ENCODE measurements at regions not wholly inside any gene's neighbourhood (a gene's known extent, or its start where the extent isn't known, plus 50 kb on each side); places are given as distances from the start of the nearest gene placed in this dataset.
"Not testable (repeated sequence)": the region's sequence is repeated elsewhere in the genome, so short reads cannot be mapped to it uniquely, and the experiment has no call there.

- H3K27ac ChIP-seq (ENCODE audit: low read depth in 1 of 2, low read length in 2 of 2); H3K4me1 Mint-ChIP-seq; H2AFZ ChIP-seq (ENCODE audit: insufficient read depth, low read depth, low read length, poor library complexity, severe bottlenecking); intact Hi-C loops (cut with micrococcal nuclease); H3K4me1 ChIP-seq (ENCODE audit: control insufficient read depth in 1 of 2, insufficient read depth in 2 of 2, low read length in 2 of 2); H3K27ac Mint-ChIP-seq; H3K4me3 Mint-ChIP-seq; H3K79me2 ChIP-seq (ENCODE audit: insufficient read depth, low read length); H3K4me2 ChIP-seq (replicated peaks; ENCODE audit: extremely low read depth, low read length, poor library complexity, severe bottlenecking); H3K27me3 Mint-ChIP-seq (ENCODE audit: low read depth in 3 of 3); H3K9ac ChIP-seq (ENCODE audit: insufficient read depth, low read length, poor library complexity, severe bottlenecking); H3K4me3 ChIP-seq (replicated peaks in 1 of 3; ENCODE audit: low read depth in 2 of 3, low read length in 3 of 3); H3K36me3 Mint-ChIP-seq; H4K20me1 ChIP-seq (ENCODE audit: insufficient read depth, low read length); H3K36me3 ChIP-seq (replicated peaks in 1 of 2; ENCODE audit: control insufficient read depth in 1 of 2, insufficient read depth in 2 of 2, low read length in 2 of 2); DNase-seq; H3K27me3 ChIP-seq (ENCODE audit: control insufficient read depth in 2 of 2, insufficient read depth in 2 of 2, low read length in 2 of 2): not testable (repeated sequence)
- H3K9me3 ChIP-seq (replicated peaks in 1 of 2; ENCODE audit: control insufficient read depth in 1 of 2, insufficient read depth in 1 of 2, low read length in 2 of 2): peaks cover 0 to 11% of the 10 kb centered on the region in 2 donors
- peaks cover 4 to 13% (median 11%) of the 10 kb centered on the region in 7 donors for H3K9me3 Mint-ChIP-seq
- WGBS (ENCODE audit: insufficient coverage): no CpG with 5 or more reads among the region's 21 CpGs
Observed at GRCh38 chr7:153747969-153748368, 304.2 kb upstream of the DPP6 start.

DNA sequence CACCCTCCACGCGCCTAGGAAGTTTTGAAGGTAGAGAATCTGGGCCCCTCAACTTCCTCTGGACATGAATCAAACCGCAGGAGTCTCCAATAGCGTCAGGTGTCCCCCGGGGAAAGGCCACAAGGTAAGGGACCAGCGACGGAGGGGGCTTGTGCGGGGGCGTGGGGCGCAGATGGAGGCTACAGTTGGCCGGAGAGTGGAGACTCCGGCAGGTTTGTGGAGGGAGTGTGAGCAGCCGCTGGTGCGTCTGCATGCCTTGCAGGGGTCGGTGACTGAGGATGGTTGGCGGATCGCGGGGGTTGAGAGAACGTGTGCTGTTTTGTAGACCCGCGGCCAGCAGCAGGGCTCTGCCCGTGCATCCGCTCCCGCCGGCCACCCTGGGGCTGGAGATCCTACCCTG is 303.3 kb upstream of the DPP6 start:
- peaks cover 4 to 13% (median 11%) of the 10 kb centered on the region in 7 donors for H3K9me3 Mint-ChIP-seq
- intact Hi-C loops (cut with micrococcal nuclease); H3K4me3 ChIP-seq (replicated peaks in 1 of 3; ENCODE audit: low read depth in 2 of 3, low read length in 3 of 3): not testable (repeated sequence)

GRCh38 chr7:153765869-153766268 is 286.3 kb upstream of the DPP6 start:
- H3K9me3 ChIP-seq (replicated peaks in 1 of 2; ENCODE audit: control insufficient read depth in 1 of 2, insufficient read depth in 1 of 2, low read length in 2 of 2); H3K27me3 ChIP-seq (ENCODE audit: control insufficient read depth in 2 of 2, insufficient read depth in 2 of 2, low read length in 2 of 2); H3K9ac ChIP-seq (ENCODE audit: insufficient read depth, low read length, poor library complexity, severe bottlenecking); intact Hi-C loops (cut with micrococcal nuclease); H3K27ac ChIP-seq (ENCODE audit: low read depth in 1 of 2, low read length in 2 of 2); H3K27me3 Mint-ChIP-seq (ENCODE audit: low read depth in 3 of 3); H2AFZ ChIP-seq (ENCODE audit: insufficient read depth, low read depth, low read length, poor library complexity, severe bottlenecking); H3K4me1 ChIP-seq (ENCODE audit: control insufficient read depth in 1 of 2, insufficient read depth in 2 of 2, low read length in 2 of 2); H4K20me1 ChIP-seq (ENCODE audit: insufficient read depth, low read length); H3K4me1 Mint-ChIP-seq; H3K4me2 ChIP-seq (replicated peaks; ENCODE audit: extremely low read depth, low read length, poor library complexity, severe bottlenecking); H3K36me3 ChIP-seq (replicated peaks in 1 of 2; ENCODE audit: control insufficient read depth in 1 of 2, insufficient read depth in 2 of 2, low read length in 2 of 2); H3K4me3 Mint-ChIP-seq; DNase-seq; H3K36me3 Mint-ChIP-seq; H3K27ac Mint-ChIP-seq; H3K4me3 ChIP-seq (replicated peaks in 1 of 3; ENCODE audit: low read depth in 2 of 3, low read length in 3 of 3); H3K79me2 ChIP-seq (ENCODE audit: insufficient read depth, low read length): not testable (repeated sequence)
- no CpG with 5 or more reads among the region's 3 CpGs for WGBS (ENCODE audit: insufficient coverage)
- H3K9me3 Mint-ChIP-seq: peaks cover 6 to 14% (median 7%) of the 10 kb centered on the region in 7 donors

More for the DNA sequence above, 303.3 kb upstream of the DPP6 start:
- not testable (repeated sequence) for H3K4me3 Mint-ChIP-seq; H3K27me3 Mint-ChIP-seq (ENCODE audit: low read depth in 3 of 3); H3K79me2 ChIP-seq (ENCODE audit: insufficient read depth, low read length); H3K27ac ChIP-seq (ENCODE audit: low read depth in 1 of 2, low read length in 2 of 2); H3K36me3 Mint-ChIP-seq; H2AFZ ChIP-seq (ENCODE audit: insufficient read depth, low read depth, low read length, poor library complexity, severe bottlenecking); H4K20me1 ChIP-seq (ENCODE audit: insufficient read depth, low read length); DNase-seq; H3K4me1 Mint-ChIP-seq; H3K4me1 ChIP-seq (ENCODE audit: control insufficient read depth in 1 of 2, insufficient read depth in 2 of 2, low read length in 2 of 2); H3K4me2 ChIP-seq (replicated peaks; ENCODE audit: extremely low read depth, low read length, poor library complexity, severe bottlenecking); H3K27ac Mint-ChIP-seq; H3K27me3 ChIP-seq (ENCODE audit: control insufficient read depth in 2 of 2, insufficient read depth in 2 of 2, low read length in 2 of 2); H3K36me3 ChIP-seq (replicated peaks in 1 of 2; ENCODE audit: control insufficient read depth in 1 of 2, insufficient read depth in 2 of 2, low read length in 2 of 2); H3K9ac ChIP-seq (ENCODE audit: insufficient read depth, low read length, poor library complexity, severe bottlenecking)
- WGBS (ENCODE audit: insufficient coverage): 13% methylated on average over 12 of the region's 25 CpGs
- peaks cover 0 to 11% of the 10 kb centered on the region in 2 donors for H3K9me3 ChIP-seq (replicated peaks in 1 of 2; ENCODE audit: control insufficient read depth in 1 of 2, insufficient read depth in 1 of 2, low read length in 2 of 2)

DNA sequence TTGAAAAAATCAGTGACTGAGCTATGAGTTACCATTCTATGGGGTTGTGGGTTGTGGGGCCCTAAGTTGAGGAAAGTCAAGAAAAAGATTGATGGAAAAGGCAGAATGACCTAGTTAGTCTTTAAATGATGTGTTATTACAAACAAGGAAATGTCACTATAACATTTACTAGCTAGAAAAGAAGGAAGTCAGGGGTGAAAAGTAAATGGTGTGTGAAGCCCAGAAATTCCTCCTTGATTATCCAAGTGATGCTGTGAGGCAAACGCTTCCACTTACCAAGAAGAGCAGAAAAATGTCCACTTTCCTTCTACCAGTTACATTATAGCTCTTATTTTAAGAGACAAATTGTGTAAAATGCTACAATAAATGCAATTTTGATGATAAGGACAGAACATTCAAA is 285.3 kb upstream of the DPP6 start:
- H3K4me3 ChIP-seq (replicated peaks in 1 of 3; ENCODE audit: low read depth in 2 of 3, low read length in 3 of 3); H3K27ac Mint-ChIP-seq; H3K4me2 ChIP-seq (replicated peaks; ENCODE audit: extremely low read depth, low read length, poor library complexity, severe bottlenecking); H3K4me1 ChIP-seq (ENCODE audit: control insufficient read depth in 1 of 2, insufficient read depth in 2 of 2, low read length in 2 of 2); H3K27me3 ChIP-seq (ENCODE audit: control insufficient read depth in 2 of 2, insufficient read depth in 2 of 2, low read length in 2 of 2); H2AFZ ChIP-seq (ENCODE audit: insufficient read depth, low read depth, low read length, poor library complexity, severe bottlenecking); H3K36me3 ChIP-seq (replicated peaks in 1 of 2; ENCODE audit: control insufficient read depth in 1 of 2, insufficient read depth in 2 of 2, low read length in 2 of 2); H3K9me3 ChIP-seq (replicated peaks in 1 of 2; ENCODE audit: control insufficient read depth in 1 of 2, insufficient read depth in 1 of 2, low read length in 2 of 2); DNase-seq; H3K27ac ChIP-seq (ENCODE audit: low read depth in 1 of 2, low read length in 2 of 2); H3K9ac ChIP-seq (ENCODE audit: insufficient read depth, low read length, poor library complexity, severe bottlenecking); intact Hi-C loops (cut with micrococcal nuclease); H3K79me2 ChIP-seq (ENCODE audit: insufficient read depth, low read length); H3K27me3 Mint-ChIP-seq (ENCODE audit: low read depth in 3 of 3); H4K20me1 ChIP-seq (ENCODE audit: insufficient read depth, low read length); H3K4me3 Mint-ChIP-seq; H3K4me1 Mint-ChIP-seq; H3K36me3 Mint-ChIP-seq: not testable (repeated sequence)
- peaks cover 5 to 14% (median 7%) of the 10 kb centered on the region in 7 donors for H3K9me3 Mint-ChIP-seq
- no CpG with 5 or more reads among the region's 1 CpG for WGBS (ENCODE audit: insufficient coverage)

Data from CD14-positive monocyte (primary cell).